GM18519 (cell line): ENCODE measurements at regions not wholly inside any gene's neighbourhood (a gene's known extent, or its start where the extent isn't known, plus 50 kb on each side); places are given as distances from the start of the nearest gene placed in this dataset.

Experiments
- ATAC-seq: cut with Tn5 transposase; IDR thresholded peaks from one replicate; pipeline ENCODE4 v1.9.1; 2021; ENCODE audit warnings: mild to moderate bottlenecking, moderate library complexity; ENCODE audit not compliant: unreplicated experiment, low FRiP score

GRCh38 chr3:72355168-72355567, 493.1 kb downstream of the SHQ1 start:
- no peak for ATAC-seq

- ATAC-seq = no peak
Observed at GRCh38 chr3:72354486-72354885, 493.8 kb downstream of the SHQ1 start.

GRCh38 chr3:72353236-72354128, 494.8 kb downstream of the SHQ1 start:
- no peak for ATAC-seq

- no peak for ATAC-seq
Observed at GRCh38 chr3:72352176-72352575, 496.1 kb downstream of the SHQ1 start.

- no peak for ATAC-seq
Observed at GRCh38 chr3:72351536-72351935, 496.7 kb downstream of the SHQ1 start.

GRCh38 chr3:72350761-72351505, 497.3 kb downstream of the SHQ1 start:
- ATAC-seq = no peak

- no peak for ATAC-seq
Observed at GRCh38 chr3:72348357-72348756, 499.9 kb downstream of the SHQ1 start.

GRCh38 chr3:72347819-72348319, 500.4 kb downstream of the SHQ1 start:
- no peak for ATAC-seq

- no peak for ATAC-seq
Observed at GRCh38 chr3:72346526-72346926, 501.7 kb downstream of the SHQ1 start.

GRCh38 chr3:72345980-72346379, 502.3 kb downstream of the SHQ1 start:
- no peak for ATAC-seq

GRCh38 chr3:72345237-72345878, 502.9 kb downstream of the SHQ1 start:
- no peak for ATAC-seq

GRCh38 chr3:72344647-72345046, 503.6 kb downstream of the SHQ1 start:
- ATAC-seq = no peak

- ATAC-seq = no peak
Observed at GRCh38 chr3:72344236-72344635, 504.0 kb downstream of the SHQ1 start.

GRCh38 chr3:72343078-72343477, 505.2 kb downstream of the SHQ1 start:
- no peak for ATAC-seq

- ATAC-seq = no peak
Observed at GRCh38 chr3:72342450-72342849, 505.8 kb downstream of the SHQ1 start.

GRCh38 chr3:72341920-72342319, 506.3 kb downstream of the SHQ1 start:
- no peak for ATAC-seq

- ATAC-seq = no peak
Observed at GRCh38 chr3:72341380-72341770, 506.9 kb downstream of the SHQ1 start.

- ATAC-seq = no peak
Observed at GRCh38 chr3:72340476-72341379, 507.5 kb downstream of the SHQ1 start.

GRCh38 chr3:72340056-72340455, 508.2 kb downstream of the SHQ1 start:
- no peak for ATAC-seq

GRCh38 chr3:72339670-72340030, 508.6 kb downstream of the SHQ1 start:
- ATAC-seq = no peak
